ENCODE measurements at regions not wholly inside any gene's neighbourhood (a gene's known extent, or its start where the extent isn't known, plus 50 kb on each side); places are given as distances from the start of the nearest gene placed in this dataset.

DNA sequence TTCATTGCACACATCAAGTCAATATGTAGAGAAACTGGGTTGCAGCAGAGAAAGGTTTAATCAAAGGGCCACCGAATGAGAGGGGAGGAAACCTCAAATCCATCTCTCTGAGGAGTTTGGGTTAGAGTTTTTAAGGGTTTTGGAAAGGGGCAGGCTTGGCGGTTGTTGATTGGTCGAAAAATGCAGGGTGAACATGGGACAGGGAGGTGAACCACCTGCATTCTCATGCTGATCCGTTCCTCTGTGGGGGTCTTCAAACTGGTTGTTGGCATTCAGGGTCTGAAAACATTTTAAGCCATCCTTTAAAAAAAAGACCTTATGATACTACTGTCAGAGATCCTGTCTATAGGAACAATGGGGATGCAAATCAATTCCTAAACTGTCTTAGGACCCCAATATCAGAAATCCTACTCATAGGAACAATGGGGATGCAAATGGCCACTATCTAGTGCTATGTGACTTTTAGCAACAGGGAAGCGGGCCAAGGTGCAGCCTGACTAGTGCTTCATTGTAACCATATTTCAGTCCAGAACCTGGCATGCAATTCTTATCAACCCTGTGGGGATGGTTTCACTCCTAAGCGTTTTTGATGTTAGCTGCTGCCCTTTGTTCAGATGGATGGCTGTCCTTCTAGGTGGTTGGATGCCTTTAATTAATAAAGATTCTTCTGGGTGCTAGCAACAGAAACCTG lies 120.1 kb upstream of the MGAT5 start:
- TF ChIP-seq EZH2phosphoT487 (IDR thresholded peaks at IDR 0.05; ENCODE audit: borderline replicate concordance, low read depth, low read length), result no peak
- TF ChIP-seq, protein P1, sequence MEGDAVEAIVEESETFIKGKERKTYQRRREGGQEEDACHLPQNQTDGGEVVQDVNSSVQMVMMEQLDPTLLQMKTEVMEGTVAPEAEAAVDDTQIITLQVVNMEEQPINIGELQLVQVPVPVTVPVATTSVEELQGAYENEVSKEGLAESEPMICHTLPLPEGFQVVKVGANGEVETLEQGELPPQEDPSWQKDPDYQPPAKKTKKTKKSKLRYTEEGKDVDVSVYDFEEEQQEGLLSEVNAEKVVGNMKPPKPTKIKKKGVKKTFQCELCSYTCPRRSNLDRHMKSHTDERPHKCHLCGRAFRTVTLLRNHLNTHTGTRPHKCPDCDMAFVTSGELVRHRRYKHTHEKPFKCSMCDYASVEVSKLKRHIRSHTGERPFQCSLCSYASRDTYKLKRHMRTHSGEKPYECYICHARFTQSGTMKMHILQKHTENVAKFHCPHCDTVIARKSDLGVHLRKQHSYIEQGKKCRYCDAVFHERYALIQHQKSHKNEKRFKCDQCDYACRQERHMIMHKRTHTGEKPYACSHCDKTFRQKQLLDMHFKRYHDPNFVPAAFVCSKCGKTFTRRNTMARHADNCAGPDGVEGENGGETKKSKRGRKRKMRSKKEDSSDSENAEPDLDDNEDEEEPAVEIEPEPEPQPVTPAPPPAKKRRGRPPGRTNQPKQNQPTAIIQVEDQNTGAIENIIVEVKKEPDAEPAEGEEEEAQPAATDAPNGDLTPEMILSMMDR (conservative IDR thresholded peaks at IDR 0.05; ENCODE audit: low read length), result no peak
